Stomach (tissue), 4 donors: ENCODE measurements at regions not wholly inside any gene's neighbourhood (a gene's known extent, or its start where the extent isn't known, plus 50 kb on each side); places are given as distances from the start of the nearest gene placed in this dataset.

Experiments used
- EP300 ChIP-seq: sonication (generic); formaldehyde crosslinking; IDR thresholded peaks from one replicate; pipeline ENCODE4 v1.6.1; 2017; ENCODE audit warnings: antibody characterized with exemption
- POLR2A ChIP-seq, 4 donors: fragments of 450-650 bp; IDR thresholded peaks; one replicate each; pipeline ENCODE4 v1.6.1; 2016; ENCODE audit warnings: antibody characterized with exemption in 4 of 4, control low read depth in 2 of 4, mild to moderate bottlenecking in 1 of 4, moderate library complexity in 1 of 4
- TF ChIP-seq, protein P1 (sequence below), 7 experiments: fragments of 450-650 bp in 4 of 7; fragments of 200-600 bp in 3 of 7; sonication (generic) in 3 of 7; IDR thresholded peaks; one replicate each; pipeline ENCODE4 v1.5.1; 2016 to 2019; ENCODE audit warnings: antibody characterized with exemption in 7 of 7, control low read depth in 2 of 7, mild to moderate bottlenecking in 1 of 7

DNA sequence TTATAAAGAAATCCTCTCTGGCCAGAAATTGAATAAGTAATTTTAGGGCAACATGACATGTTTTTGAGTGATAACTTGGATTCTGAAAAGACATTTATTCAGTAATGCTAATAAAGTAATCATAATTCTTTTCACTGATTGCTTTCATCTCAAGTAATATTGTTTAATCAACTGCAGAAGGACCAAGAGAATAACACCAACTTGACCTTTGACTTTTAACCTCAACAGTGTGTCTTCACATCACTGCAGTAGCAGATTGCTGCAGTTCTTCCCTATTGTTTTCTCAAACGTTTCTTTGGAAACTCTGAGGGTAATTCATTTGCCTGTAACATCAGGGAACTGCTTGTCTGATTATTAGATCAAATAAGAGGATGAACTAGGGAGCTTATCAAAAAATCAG is 104.9 kb upstream of the UPP2 start:
- TF ChIP-seq POLR2A (IDR thresholded peaks at IDR 0.05), result no peak
- TF ChIP-seq, protein P1, sequence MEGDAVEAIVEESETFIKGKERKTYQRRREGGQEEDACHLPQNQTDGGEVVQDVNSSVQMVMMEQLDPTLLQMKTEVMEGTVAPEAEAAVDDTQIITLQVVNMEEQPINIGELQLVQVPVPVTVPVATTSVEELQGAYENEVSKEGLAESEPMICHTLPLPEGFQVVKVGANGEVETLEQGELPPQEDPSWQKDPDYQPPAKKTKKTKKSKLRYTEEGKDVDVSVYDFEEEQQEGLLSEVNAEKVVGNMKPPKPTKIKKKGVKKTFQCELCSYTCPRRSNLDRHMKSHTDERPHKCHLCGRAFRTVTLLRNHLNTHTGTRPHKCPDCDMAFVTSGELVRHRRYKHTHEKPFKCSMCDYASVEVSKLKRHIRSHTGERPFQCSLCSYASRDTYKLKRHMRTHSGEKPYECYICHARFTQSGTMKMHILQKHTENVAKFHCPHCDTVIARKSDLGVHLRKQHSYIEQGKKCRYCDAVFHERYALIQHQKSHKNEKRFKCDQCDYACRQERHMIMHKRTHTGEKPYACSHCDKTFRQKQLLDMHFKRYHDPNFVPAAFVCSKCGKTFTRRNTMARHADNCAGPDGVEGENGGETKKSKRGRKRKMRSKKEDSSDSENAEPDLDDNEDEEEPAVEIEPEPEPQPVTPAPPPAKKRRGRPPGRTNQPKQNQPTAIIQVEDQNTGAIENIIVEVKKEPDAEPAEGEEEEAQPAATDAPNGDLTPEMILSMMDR (IDR thresholded peaks at IDR 0.05), result no peak
- no peak for TF ChIP-seq EP300
